Breast epithelium (tissue), 3 donors: ENCODE measurements at regions not wholly inside any gene's neighbourhood (a gene's known extent, or its start where the extent isn't known, plus 50 kb on each side); places are given as distances from the start of the nearest gene placed in this dataset.

Experiments used
- CTCF ChIP-seq, 3 donors: fragments of 450-650 bp; IDR thresholded peaks; one replicate each; pipeline ENCODE4 v1.5.1; 2016 to 2017; ENCODE audit warnings: antibody characterized with exemption in 3 of 3, mild to moderate bottlenecking in 3 of 3, moderate library complexity in 3 of 3
- POLR2A ChIP-seq: fragments of 450-650 bp; IDR thresholded peaks from one replicate; pipeline ENCODE4 v1.6.1; 2016; ENCODE audit warnings: antibody characterized with exemption, mild to moderate bottlenecking, moderate library complexity
- POLR2AphosphoS5 ChIP-seq, 3 donors: sonication (generic); formaldehyde crosslinking; IDR thresholded peaks; one replicate each; pipeline ENCODE4 v1.6.1; 2017; ENCODE audit warnings: antibody characterized with exemption in 3 of 3

GRCh38 chr6:67643281-67643680 lies 991.8 kb upstream of the ADGRB3 start:
- no peak for TF ChIP-seq CTCF (IDR thresholded peaks at IDR 0.05)
- no peak for TF ChIP-seq POLR2AphosphoS5 (IDR thresholded peaks at IDR 0.05)
- no peak for TF ChIP-seq POLR2A
